ENCODE measurements at regions not wholly inside any gene's neighbourhood (a gene's known extent, or its start where the extent isn't known, plus 50 kb on each side); places are given as distances from the start of the nearest gene placed in this dataset.
A peak's percentile ranks its signal among the peaks of the same experiment; 100 is the strongest.

GRCh38 chr2:62302631-62303435 is 106.9 kb downstream of the B3GNT2 start:
- no peak for DNase-seq (ENCODE audit: low spot score)

- no peak for DNase-seq (ENCODE audit: low spot score)
Observed at GRCh38 chr2:62300925-62301324, 105.0 kb downstream of the B3GNT2 start.

GRCh38 chr2:62297624-62298010 is 101.7 kb downstream of the B3GNT2 start:
- no peak for DNase-seq (ENCODE audit: low spot score)

DNA sequence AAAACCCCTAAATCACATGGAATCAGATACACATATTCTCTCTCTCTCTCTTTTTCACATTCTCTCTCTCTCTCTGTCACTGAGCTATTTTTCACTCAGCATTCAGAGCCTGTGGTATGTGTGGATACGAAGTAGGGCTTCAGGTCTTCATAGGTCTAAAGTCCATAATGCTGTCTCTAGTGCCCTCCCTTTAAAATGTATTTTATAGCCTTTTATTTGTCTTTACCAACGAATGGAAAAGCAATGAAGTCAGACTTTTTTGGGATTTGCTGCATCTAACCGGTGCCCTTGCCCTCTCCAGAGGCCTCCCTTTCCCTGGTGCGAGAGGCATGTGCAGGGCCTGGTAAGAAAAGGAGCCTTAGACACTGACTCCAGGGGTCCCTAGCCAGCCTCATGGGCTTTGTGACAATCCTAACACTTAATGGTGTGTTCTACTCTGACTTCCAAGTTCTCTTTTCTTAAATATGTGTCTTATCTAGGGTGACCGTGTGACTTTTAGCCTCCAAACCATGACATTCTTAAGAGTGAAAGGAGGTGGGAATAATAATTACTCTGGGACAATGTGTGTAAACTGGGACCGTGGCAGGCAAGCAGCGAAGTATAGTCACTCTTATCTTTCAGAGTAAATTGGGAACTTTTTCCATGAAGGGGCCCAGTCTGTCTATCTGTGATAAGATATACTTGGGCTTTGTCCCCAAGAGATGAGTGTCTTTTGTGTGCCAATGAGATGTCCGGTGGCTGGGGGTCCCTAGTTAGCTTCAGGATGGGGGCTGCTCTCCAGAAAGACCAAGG is 101.1 kb downstream of the B3GNT2 start:
- DNase-seq (ENCODE audit: low spot score), result no peak

DNA sequence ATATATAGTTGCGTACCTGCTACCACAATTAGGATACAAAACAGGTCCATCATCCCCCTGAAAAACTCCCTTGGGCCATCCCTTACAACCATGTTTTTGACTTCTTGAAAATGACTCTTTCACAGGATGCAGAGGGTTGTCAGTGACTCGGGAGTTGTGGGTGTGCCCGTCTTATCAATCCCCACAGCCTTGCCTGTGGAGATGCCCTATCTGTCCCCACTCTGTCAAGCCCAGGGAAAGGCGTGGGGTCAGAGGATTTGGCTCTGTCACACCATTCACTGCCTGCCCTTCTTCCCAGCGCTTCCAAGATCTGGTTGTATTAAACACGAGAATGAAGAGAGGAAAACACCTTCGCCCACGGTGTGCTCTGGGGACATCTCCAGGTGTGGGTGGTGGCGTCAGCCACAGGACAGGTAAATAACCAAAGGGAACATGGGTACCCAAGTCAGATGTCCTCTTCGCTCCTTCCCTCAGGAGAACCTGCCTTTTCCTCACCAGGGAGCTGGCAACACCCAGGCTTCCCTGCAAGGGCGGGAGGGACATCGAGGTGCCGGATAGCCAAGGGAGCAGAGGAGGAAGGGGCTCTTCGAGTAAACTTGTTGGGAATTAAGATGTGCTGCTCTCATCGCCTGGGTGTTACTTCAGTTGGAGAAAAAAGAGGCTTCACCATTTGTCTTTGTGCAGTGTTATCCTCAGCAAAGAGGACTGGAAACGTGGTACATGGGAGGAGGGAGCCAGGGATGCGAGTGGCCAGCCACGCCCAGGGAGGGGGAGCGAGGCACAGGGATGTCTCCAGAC is 100.3 kb downstream of the B3GNT2 start:
- DNase-seq (ENCODE audit: low spot score), result no peak

GRCh38 chr2:62293490-62294271 is 97.8 kb downstream of the B3GNT2 start:
- DNase-seq (ENCODE audit: low spot score), result peak; percentile 79

DNA sequence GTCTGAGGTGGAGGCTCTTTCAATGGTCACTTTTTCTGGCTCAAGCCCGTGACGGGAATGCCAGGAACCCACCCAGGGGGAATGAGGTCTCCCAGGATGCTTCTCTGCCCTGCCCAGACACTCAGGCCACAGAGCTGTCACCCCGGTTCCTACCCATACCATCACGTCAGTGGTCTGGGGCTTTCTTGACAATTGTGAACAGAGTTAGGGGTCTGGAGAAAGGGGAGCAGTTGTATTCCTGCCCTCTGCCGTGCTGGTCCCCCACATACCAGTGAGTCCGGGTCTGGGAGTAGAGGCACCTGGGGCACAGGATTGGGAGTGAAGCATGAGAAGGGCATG is 97.2 kb downstream of the B3GNT2 start:
- DNase-seq (ENCODE audit: low spot score), result no peak

DNA sequence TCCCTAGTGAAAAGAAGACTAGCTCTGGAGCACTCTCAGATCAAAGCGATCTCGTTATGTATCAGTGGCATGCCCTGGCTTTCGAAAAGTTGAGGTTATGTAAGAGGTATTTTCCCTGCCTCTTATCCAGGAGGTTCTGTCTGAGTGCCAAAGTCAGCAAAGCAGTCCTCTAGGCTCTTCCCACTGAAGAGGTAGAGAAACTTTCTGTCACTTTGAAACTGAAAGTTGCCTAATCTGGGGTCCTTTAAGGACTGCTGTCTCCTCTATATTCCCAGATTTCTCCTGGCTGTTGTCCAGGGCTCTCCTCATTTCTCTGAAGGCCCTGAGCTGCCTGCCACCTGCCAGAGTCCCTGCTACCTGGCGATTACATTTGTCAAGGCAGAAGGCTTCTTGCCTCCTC is 96.3 kb downstream of the B3GNT2 start:
- no peak for DNase-seq (ENCODE audit: low spot score)

DNA sequence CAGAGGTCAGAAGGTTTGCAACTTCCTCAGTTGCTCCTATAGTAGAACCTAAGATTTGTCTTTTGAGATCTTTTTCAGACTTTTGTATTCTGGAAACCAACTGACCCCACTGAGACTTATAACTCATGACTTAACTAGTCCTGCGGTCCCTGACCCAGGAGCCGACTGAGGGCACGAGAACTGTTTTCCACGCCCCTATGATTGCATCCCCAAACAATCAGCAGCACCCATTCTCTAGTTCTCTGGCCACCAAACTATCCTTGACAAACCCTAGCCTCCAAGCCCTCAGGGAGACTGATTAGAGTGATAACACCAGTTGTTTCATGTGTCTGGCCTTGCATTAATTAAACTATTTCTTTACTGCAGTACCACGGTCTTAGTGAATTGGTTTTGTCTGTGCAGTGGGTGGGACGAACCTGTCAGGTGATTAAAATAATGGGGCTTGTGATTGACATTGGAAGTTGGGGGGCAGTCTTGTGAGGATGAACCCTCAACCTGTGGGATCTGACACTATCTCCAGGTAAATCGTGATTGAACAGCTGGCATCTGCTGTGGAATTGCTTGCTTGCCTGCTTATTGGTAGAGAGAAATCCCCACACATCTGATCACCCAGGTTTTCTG is 95.7 kb downstream of the B3GNT2 start:
- DNase-seq (ENCODE audit: low spot score), result no peak

- DNase-seq (ENCODE audit: low spot score), result no peak
Observed at GRCh38 chr2:62291052-62291451, 95.1 kb downstream of the B3GNT2 start.

- peak; percentile 88 for DNase-seq (ENCODE audit: low spot score)
Observed at GRCh38 chr2:62287899-62288880, 92.3 kb downstream of the B3GNT2 start.

DNA sequence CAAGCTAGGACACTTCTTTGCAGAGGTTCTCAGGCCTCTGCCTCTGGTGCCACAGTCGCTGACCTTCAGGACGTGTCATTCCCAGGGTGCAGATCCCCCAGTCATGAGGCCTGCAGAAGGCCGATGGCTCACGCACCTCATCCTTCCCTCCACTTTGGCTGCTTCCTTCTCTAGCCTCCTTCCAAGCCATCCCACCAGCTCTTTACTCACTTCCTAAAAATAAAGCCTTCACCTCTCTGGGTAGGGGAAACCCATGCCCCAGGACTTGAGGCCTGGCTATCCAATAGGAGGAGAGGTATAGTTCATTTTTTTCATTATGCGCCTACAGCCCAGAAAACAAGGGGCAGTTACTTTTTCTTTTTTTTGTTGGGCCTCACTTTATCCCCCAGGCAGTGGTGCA is 91.4 kb downstream of the B3GNT2 start:
- DNase-seq (ENCODE audit: low spot score), result no peak

DNA sequence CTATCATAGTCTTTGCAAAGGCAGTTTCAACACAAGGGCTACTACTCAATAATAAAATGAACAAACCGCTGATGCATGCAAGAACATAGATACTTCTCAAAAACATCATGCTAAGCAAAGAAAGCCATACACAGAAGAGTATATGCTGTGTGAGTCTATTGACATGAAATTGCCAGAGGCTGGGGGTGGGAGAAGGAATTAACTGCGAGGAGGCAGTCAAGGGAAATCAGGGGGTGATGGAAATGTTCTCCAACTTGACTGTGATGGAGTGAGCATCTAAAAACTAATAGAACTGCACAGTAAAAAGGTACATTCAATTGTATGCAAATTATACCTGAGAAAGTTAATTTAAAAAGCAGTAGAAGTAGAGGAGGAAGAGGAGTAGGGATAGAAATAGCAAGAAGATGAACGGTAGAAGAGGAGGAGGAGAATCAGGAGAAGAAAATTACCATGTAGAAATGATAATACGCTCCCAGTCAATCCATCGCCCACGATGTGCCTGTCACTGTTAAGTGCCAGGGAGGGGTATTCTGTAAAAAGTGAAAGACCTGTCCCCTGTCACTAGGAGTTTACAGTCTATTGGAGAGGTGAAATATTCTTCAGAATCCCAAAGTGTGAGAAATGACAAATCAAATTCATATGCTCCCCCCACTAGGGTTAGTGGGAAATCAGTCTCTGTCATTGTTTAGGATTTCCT is 90.3 kb downstream of the B3GNT2 start:
- no peak for DNase-seq (ENCODE audit: low spot score)

DNA sequence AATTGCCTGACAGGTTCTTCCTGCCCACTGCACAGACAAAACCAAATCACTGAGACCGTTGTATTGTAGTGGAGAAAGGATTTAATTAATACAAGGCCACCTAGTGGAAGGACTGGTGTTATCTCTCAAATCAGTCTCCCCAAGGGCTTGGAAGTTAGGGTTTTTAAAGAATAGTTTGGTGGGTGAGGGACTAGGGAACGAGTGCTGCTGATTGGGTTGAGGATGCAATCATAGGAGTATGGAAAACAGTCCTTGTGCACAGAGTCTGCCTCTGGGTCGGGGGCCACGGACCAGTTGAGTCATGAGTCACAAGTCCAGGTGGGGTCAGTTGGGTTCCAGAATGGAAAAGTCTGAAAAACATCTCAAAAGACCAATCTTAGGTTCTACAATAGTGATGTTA is 89.1 kb downstream of the B3GNT2 start:
- no peak for DNase-seq (ENCODE audit: low spot score)

DNA sequence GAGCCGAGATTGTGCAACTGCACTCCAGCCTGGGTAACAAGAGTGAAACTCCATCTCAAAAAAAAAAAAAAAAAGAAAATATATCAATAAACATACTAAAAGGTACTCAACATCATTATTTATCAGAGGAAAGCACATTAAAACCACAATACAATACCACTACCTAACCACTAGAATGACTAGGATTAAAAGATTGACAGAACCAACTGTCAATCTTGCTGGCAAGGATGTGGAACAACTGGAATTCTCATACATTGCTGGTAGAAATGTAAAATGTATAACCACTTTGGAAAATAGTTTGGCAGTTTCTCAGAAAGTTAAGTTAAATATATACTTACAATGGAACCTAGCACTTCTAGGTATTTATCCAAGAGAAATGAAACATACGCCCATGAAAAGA is 88.6 kb downstream of the B3GNT2 start:
- no peak for DNase-seq (ENCODE audit: low spot score)

DNA sequence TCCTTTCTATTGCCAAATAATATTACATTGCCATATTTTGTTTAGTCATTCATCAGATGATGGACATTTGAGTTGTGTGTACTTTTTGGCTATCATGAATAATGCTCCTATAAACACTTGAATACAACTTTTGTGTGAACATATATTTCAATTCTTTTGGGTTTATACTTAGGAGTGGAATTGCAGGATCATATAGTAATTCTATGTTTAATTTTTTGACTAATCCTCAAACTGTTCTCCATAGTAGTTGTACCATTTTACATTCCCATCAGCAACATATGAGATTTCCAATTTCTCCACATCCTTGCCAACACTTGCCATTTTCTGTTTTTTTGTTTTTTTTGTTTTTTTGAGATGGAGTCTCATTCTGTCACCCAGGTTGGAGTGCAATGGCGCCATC is 87.2 kb downstream of the B3GNT2 start:
- DNase-seq (ENCODE audit: low spot score), result no peak

- DNase-seq (ENCODE audit: low spot score), result no peak
Observed at GRCh38 chr2:62281663-62282062, 85.7 kb downstream of the B3GNT2 start.

DNA sequence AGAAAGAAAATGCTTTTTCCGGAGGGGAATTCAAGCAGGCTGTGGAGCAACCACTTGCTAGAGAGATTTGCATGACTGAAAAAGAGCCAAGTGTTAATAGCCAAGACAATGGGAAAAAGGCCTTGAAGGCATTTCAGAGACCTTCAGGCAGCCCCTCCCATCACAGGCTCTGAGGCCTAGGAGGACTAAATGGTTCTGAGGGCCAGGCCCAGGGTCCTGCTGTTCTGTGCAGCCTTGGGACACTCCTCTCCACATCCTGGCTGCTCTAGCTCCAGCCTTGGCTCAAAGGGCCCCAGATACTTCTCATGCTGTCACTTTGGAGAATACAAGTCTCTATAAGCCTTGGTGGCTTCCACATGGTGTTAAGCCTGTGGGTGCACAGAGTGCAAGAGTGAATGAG is 81.8 kb downstream of the B3GNT2 start:
- DNase-seq (ENCODE audit: low spot score), result no peak

All from LoVo (cell line).